ENCODE measurements at regions not wholly inside any gene's neighbourhood (a gene's known extent, or its start where the extent isn't known, plus 50 kb on each side); places are given as distances from the start of the nearest gene placed in this dataset.

GRCh38 chr14:86865934-86866333 lies 1127.0 kb downstream of the GALC start:
- DNase-seq, result no peak

- no peak for DNase-seq
Measured at GRCh38 chr14:86858591-86858990, 1134.4 kb downstream of the GALC start.

- no peak for DNase-seq
Measured at GRCh38 chr14:86858031-86858430, 1135.0 kb downstream of the GALC start.

GRCh38 chr14:86852530-86852929 lies 1140.5 kb downstream of the GALC start:
- DNase-seq, result no peak

- no peak for DNase-seq
Measured at GRCh38 chr14:86847140-86847539, 1145.8 kb downstream of the GALC start.

- DNase-seq, result peak in 1 of 2 donors; percentile 20
Measured at GRCh38 chr14:86838363-86838762, 1154.6 kb downstream of the GALC start.

- no peak for DNase-seq
Measured at GRCh38 chr14:86826661-86827060, 1166.3 kb downstream of the GALC start.

- DNase-seq, result no peak
Measured at GRCh38 chr14:86824167-86824566, 1168.8 kb downstream of the GALC start.

- DNase-seq, result no peak
Measured at GRCh38 chr14:86823581-86823980, 1169.4 kb downstream of the GALC start.

- no peak for DNase-seq
Measured at GRCh38 chr14:86815341-86815740, 1177.6 kb downstream of the GALC start.

- DNase-seq, result no peak
Measured at GRCh38 chr14:86802726-86803125, 1190.3 kb downstream of the GALC start.

- DNase-seq, result no peak
Measured at GRCh38 chr14:86799244-86799647, 1193.7 kb downstream of the GALC start.

- DNase-seq, result no peak
Measured at GRCh38 chr14:86798330-86798729, 1194.7 kb downstream of the GALC start.

- DNase-seq, result no peak
Measured at GRCh38 chr14:86797075-86797351, 1196.0 kb downstream of the GALC start.

- DNase-seq, result no peak
Measured at GRCh38 chr14:86796221-86797074, 1196.5 kb downstream of the GALC start.

- DNase-seq, result no peak
Measured at GRCh38 chr14:86794689-86795088, 1198.3 kb downstream of the GALC start.

GRCh38 chr14:86790408-86791364 lies 1202.3 kb downstream of the GALC start:
- no peak for DNase-seq

- no peak for DNase-seq
Measured at GRCh38 chr14:86788224-86788623, 1204.8 kb downstream of the GALC start.

- DNase-seq, result no peak
Measured at GRCh38 chr14:86787717-86788116, 1205.3 kb downstream of the GALC start.

- DNase-seq, result no peak
Measured at GRCh38 chr14:86782092-86782580, 1210.8 kb downstream of the GALC start.

GRCh38 chr14:86780876-86781510 lies 1212.0 kb downstream of the GALC start:
- DNase-seq, result no peak

- no peak for DNase-seq
Measured at GRCh38 chr14:86780461-86780860, 1212.5 kb downstream of the GALC start.

- no peak for DNase-seq
Measured at GRCh38 chr14:86779416-86779815, 1213.6 kb downstream of the GALC start.

Data from CD4-positive, alpha-beta T cell treated with Interferon alpha-2 for 1 hour (primary cell).